ENCODE measurements at regions not wholly inside any gene's neighbourhood (a gene's known extent, or its start where the extent isn't known, plus 50 kb on each side); places are given as distances from the start of the nearest gene placed in this dataset.

DNA sequence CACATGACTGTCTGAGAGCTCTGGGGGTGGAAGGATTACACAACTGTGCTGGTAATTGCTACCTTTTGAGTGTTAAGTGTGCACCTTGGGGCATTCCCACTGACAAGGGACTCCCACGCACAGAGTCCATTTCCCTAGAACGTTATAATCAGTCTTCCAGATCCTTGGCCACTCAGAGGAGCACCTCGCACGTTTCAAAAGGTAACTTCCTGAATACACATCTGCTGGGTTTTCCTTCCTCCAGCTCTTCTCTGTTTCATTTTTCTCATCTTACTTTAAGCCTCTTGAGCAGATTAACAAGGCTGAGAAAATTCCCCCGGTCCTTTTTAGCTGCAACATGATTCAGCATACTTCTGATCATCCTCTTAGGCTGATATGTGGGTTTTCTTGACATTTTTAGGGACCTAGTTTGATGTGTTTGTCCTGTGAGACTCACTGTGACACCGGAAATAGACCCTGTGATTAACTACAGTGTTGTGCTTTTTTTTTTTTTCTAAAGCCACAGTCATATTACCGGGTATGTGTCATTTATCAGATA, 98.4 kb upstream of the DUSP22 start:
- no peak for DNase-seq

DNA sequence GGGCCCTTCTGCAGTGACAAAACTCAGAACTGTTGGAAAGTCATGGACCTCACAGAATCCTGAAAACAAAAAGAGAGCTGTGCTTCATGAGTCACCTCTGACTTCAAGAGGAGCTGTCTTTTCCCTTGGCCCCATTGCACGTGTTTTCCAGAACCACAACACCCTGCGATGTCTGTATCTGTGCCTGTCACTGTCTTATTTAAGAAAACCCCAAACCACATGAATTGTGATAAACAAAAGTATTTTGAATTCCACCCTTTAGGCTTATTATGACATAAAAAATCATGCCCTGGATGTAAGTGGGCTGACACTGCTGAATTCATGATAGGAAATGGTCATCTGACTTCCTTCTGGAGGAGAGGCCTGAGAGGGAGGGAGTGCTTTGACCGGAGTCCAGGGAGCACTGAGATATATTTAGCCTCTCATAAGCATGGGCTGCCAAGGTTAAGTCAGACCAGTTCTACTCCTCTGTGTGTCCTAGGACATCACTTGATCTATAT, 96.4 kb upstream of the DUSP22 start:
- Histone ChIP-seq H3K4me3 (no peak overlapping the region), H3K9me3 (no peaks in the 10 kb centered on the region), H3K4me1 (ENCODE audit: low read depth) (no peaks in the 10 kb centered on the region), H3K36me3 (ENCODE audit: low read depth) (no peaks in the 10 kb centered on the region)
- intact Hi-C loops (cut with DNase I, micrococcal nuclease) = no loop called here
- DNase-seq = peak in 1 of 3 donors; percentile 27
- ATAC-seq = peak; percentile 26
- TF ChIP-seq, protein P1, sequence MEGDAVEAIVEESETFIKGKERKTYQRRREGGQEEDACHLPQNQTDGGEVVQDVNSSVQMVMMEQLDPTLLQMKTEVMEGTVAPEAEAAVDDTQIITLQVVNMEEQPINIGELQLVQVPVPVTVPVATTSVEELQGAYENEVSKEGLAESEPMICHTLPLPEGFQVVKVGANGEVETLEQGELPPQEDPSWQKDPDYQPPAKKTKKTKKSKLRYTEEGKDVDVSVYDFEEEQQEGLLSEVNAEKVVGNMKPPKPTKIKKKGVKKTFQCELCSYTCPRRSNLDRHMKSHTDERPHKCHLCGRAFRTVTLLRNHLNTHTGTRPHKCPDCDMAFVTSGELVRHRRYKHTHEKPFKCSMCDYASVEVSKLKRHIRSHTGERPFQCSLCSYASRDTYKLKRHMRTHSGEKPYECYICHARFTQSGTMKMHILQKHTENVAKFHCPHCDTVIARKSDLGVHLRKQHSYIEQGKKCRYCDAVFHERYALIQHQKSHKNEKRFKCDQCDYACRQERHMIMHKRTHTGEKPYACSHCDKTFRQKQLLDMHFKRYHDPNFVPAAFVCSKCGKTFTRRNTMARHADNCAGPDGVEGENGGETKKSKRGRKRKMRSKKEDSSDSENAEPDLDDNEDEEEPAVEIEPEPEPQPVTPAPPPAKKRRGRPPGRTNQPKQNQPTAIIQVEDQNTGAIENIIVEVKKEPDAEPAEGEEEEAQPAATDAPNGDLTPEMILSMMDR (IDR thresholded peaks at IDR 0.05) = no peak

More for the DNA sequence above, 98.4 kb upstream of the DUSP22 start:
- intact Hi-C loops (cut with DNase I, micrococcal nuclease) = no loop called here
- Histone ChIP-seq H3K36me3 (ENCODE audit: low read depth) (no peaks in the 10 kb centered on the region), H3K9me3 (no peaks in the 10 kb centered on the region), H3K4me1 (ENCODE audit: low read depth) (peaks cover 2% of the 10 kb centered on the region), H3K4me3 (no peak overlapping the region)
- TF ChIP-seq, protein P1 (IDR thresholded peaks at IDR 0.05) = no peak
- peak; percentile 37 for ATAC-seq

DNA sequence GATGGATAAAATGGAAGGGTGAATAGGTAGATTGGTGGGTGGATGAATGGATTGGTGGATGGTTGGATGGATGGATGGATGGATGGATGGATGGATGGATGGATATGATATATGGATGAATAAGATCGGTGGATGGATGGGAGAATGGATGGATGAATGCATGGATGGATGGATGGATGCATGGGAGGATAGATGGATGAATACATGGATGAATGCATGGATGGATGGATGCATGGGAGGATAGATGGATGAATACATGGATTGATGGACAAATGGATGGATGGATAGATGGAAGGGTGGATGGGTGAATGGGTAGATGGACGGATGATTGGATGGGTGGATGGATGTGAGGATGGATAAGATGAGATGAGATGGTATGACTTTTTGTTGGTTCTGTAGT, 95.7 kb upstream of the DUSP22 start:
- Histone ChIP-seq H3K4me3 (no peak overlapping the region), H3K4me1 (ENCODE audit: low read depth) (no peaks in the 10 kb centered on the region)
- ATAC-seq = no peak

DNA sequence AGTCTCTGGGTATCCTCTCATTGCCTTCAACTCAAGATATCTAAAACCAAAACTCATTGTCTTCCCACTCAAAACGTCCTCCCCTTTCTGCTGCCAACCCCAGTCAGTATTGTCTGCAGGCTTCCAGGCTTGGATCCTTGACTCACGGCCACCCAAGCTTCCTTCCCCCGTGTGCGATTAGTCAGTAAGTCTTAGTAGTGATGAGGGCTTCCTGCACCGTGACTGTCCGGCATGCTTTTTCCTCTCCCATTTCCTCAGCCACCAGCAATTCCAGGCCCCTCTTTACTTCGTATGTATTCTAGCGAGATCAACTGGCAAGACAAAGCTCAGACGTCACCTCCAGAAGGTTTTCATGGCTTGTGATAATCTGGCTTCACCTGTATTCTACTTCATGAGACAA, 88.6 kb upstream of the DUSP22 start:
- no peak for ATAC-seq
- TF ChIP-seq, protein P1 (IDR thresholded peaks at IDR 0.05) = no peak
- DNase-seq = no peak
- H3K4me1 ChIP-seq (ENCODE audit: low read depth) = no peaks in the 10 kb centered on the region
- no peak overlapping the region for H3K4me3 ChIP-seq
- intact Hi-C loops (cut with DNase I, micrococcal nuclease) = no loop called here
- no peaks in the 10 kb centered on the region for H3K9me3 ChIP-seq
- no peaks in the 10 kb centered on the region for H3K36me3 ChIP-seq (ENCODE audit: low read depth)

More for the DNA sequence above, 95.7 kb upstream of the DUSP22 start:
- TF ChIP-seq, protein P1 (IDR thresholded peaks at IDR 0.05) = no peak
- intact Hi-C loops (cut with DNase I, micrococcal nuclease) = no loop called here
- DNase-seq = no peak
- H3K9me3 ChIP-seq = no peaks in the 10 kb centered on the region
- H3K36me3 ChIP-seq (ENCODE audit: low read depth) = no peaks in the 10 kb centered on the region

DNA sequence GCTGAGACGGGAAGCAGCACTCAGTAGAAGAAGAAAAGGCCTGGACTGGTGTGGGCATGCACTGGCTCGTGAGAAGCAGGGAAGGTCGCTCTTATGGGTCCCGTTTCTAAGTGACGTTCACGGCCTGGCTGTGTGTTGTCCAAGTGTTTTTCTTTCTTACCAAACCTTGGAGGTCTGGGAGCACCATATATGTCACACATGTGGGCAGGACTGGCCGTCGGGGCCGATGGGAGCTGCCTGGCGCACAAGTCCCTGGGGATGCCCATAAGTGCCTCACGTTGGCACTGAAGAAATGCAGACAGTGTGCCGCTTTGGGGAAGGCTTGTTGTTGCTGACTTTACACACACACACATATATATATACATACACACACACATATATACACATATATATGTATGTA, 86.0 kb upstream of the DUSP22 start:
- intact Hi-C loops (cut with DNase I, micrococcal nuclease) = no loop called here
- ATAC-seq = no peak

More for the DNA sequence above, 86.0 kb upstream of the DUSP22 start:
- H3K9me3 ChIP-seq = no peaks in the 10 kb centered on the region
- H3K36me3 ChIP-seq (ENCODE audit: low read depth) = no peaks in the 10 kb centered on the region
- no peak for DNase-seq
- no peaks in the 10 kb centered on the region for H3K4me1 ChIP-seq (ENCODE audit: low read depth)
- no peak overlapping the region for H3K4me3 ChIP-seq
- TF ChIP-seq, protein P1 (IDR thresholded peaks at IDR 0.05) = no peak
